Liver (tissue), 3 donors: ENCODE measurements at regions not wholly inside any gene's neighbourhood (a gene's known extent, or its start where the extent isn't known, plus 50 kb on each side); places are given as distances from the start of the nearest gene placed in this dataset.

Source experiments
- ATF3 ChIP-seq: IDR thresholded peaks from 2 replicates; pipeline ENCODE4 v1.6.1; 2016; ENCODE audit warnings: antibody characterized with exemption
- CTCF ChIP-seq: fragments of 150-350 bp; IDR thresholded peaks from 2 replicates; pipeline ENCODE4 v1.5.1; 2017; ENCODE audit warnings: improper control_type of control experiment, low read depth, low read length; ENCODE audit not compliant: missing input control
- FOXA1 ChIP-seq: IDR thresholded peaks from 2 replicates; pipeline ENCODE4 v1.6.1; 2016; ENCODE audit warnings: antibody characterized with exemption
- SP1 ChIP-seq: IDR thresholded peaks from 2 replicates; pipeline ENCODE4 v1.6.1; 2018; ENCODE audit warnings: antibody characterized with exemption, mild to moderate bottlenecking
- ZBTB33 ChIP-seq: IDR thresholded peaks from 2 replicates; pipeline ENCODE4 v1.6.1; 2016; ENCODE audit warnings: antibody characterized with exemption
- donor health status: healthy.
- donor health status: healthy.

GRCh38 chr7:131795400-131795799 lies 239.0 kb upstream of the PODXL start:
- TF ChIP-seq CTCF, result no peak
- no peak for TF ChIP-seq ZBTB33
- no peak for TF ChIP-seq ATF3
- no peak for TF ChIP-seq FOXA1
- TF ChIP-seq SP1, result no peak
